Activated T-cell treated with anti-CD3 and anti-CD28 coated beads for 24 hours (primary cell): ENCODE measurements at regions not wholly inside any gene's neighbourhood (a gene's known extent, or its start where the extent isn't known, plus 50 kb on each side); places are given as distances from the start of the nearest gene placed in this dataset.
"Not testable (repeated sequence)": the region's sequence is repeated elsewhere in the genome, so short reads cannot be mapped to it uniquely, and the experiment has no call there.

Source experiments
- DNase-seq: peaks from one replicate; pipeline ENCODE4 v3.0.0-alpha.2; 2020; ENCODE audit warnings: low read depth

DNA sequence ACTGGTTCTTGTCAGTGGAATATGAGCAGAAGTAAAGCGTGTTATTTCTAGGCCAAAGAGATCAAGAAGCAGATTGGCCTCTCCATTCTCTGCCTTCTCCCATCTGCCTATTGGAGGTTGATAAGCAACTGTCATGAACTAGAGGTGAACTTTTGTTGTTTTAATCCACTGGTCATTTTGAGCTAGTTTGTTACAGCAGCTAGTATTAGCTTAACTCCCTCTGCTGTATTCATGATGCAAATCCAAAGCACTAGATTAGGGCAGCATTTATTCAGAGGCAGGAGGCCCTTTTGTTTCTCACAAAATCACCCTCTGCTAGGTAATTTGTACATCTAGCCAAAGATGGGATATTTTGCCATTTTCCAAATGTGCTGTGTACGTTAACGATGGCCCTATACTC is 97.3 kb upstream of the DPT start:
- no peak for DNase-seq

DNA sequence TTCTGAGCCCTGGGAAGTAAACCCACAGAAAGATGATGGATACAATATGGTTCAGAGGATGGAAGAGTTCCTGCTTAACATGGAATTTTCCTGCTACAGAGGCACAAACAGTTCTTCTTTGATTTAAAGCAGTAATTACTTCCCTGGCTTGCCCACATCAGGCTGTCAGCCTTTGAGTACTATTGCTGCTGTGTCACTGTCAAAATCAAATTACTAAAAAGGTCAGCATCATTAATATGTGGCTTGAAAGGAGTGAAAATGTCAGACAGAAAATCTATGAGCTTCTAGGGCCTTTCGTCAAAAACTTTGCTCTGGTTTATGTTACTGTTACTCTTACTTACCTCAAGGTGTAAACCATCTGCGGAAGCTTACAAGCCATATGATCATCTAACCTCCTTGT is 98.6 kb upstream of the DPT start:
- DNase-seq = no peak

DNA sequence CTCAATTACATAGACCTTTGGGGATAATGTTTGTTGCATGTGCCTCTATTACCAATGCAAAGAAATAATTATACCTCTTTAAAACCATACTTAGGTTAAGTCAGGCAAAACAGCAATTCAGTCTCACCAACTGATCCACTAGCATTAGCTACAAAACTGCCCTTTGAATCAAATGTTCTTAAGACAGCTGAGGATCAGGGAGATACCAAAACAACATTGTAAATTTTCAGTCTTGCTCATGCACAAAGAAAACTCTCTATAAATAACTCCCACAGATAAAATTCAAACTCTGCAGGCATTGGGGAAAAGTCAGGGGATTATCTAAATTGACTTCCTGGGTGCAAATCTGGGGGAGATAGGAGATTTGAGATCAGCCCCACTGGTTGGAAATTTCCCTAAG is 100.9 kb upstream of the DPT start:
- no peak for DNase-seq

DNA sequence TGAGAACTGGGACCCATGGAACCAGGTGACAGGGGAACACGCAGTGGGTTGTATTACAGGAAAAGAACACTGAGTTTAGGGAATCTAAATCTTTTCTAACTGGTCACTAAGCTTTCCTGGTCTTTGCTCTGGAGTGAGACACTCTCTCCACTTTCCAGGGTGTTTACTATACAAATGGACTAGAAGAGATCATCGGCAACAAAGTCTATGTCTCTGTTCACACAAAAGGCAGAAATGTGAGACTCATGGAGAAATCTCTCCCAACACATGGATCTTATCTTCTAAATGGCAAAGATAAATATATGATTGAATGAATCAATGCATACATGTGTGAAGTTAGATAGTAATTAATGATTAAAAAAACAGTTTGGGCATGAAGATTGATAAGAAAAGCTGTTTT is 101.6 kb upstream of the DPT start:
- no peak for DNase-seq

DNA sequence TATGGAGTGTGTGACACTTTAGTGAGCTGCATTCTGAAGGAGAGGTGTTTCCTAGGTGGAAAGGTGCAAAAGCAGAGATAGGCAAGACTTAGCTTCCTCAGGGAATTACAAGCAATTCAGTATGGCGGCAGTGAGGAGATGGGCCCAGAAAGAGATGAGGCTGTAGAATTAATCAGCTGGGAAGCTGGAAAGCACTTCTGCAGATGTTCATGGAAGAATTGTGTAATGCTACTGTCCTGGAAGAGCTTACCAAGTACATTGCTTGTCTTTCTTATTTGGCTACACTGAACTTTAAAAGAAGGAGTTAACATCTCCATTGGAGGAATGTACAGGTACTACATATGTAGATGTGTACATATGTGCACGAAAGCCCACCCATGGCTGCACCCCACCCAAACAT is 103.7 kb upstream of the DPT start:
- DNase-seq = no peak

DNA sequence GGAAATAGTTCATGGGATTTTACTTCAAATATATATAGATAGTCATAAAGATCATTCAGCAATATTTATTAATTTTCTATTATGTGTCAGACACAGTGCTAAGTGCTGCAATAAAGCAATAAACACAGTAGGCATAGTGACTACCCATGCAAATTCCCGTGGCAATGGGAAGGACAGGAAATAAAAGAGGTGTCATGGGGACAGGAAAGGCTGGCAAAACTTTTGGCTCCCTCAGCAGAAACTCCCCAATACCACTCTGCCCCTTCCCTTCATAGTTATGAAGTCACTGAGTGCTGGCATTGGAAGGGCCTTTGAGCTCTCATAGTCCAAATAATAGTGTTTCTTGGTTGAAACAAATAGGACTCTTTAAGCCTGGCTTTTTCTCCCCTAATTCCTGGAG is 104.4 kb upstream of the DPT start:
- DNase-seq = no peak

DNA sequence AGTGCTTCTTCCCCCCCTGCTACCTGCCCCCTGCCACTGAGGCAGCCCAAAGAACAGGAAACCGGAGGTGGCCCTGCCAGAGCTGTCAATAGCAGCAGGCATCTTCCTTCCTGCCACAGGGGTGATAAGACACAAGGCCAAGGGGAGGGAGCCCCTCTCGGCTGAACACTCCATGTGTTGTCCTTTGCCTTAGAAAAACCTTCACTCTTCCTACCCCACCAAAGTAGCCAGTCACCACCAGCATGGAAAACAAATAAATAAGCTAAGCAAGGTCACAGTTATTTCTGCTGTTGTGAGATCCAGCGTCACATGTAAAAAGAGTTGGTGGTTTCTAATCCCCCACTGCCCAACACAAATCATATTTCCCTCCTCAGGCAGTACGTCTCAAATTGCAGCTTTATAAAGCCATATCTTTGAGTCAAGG is 104.8 kb upstream of the DPT start:
- no peak for DNase-seq

DNA sequence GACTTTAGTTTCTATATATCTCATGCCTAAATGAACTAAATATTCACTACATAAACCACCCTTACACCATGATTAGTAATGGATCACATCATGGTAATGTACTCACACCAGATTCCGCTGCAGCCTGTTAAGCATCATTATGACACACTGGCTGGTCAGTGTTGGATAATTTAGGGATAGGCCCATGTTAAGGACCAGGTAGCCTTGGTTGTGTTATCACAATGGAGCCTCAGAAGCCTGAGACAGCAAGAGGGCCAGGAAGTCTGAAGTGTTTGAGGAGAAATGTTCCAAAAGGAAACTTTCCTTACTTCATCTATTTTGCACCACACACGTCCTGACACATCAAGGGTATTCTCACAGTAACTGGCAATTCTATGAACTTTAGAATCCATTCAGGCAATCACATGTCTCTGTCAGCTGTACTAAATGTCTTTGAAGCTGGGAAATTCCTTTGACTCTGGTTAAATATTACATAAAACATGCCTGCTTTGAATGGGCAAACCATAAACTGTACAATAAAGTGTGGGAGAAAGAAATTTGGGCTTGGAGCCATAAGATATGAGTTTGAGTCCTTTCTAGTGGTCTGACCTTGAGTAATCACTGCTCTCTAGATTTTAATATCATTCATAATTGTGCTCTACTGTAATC is 105.3 kb upstream of the DPT start:
- no peak for DNase-seq

DNA sequence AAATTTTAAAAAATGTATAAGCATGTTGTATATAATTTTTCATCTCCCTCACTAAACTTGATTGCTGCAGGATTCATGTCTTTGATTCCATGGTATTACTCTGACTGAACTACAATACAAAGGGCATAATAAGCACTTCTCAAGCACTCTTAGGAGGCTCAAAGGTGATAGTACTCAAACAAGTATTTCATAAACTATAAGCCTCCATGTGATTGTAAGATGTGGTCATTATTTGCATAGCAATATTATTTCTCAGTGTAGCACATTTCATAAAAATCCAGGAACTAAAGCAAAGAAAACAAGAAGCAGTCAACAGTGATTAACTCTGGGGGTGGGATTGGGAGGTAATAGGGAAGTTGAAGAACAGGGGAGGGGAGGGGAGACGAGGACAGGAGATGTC is 106.2 kb upstream of the DPT start:
- no peak for DNase-seq

DNA sequence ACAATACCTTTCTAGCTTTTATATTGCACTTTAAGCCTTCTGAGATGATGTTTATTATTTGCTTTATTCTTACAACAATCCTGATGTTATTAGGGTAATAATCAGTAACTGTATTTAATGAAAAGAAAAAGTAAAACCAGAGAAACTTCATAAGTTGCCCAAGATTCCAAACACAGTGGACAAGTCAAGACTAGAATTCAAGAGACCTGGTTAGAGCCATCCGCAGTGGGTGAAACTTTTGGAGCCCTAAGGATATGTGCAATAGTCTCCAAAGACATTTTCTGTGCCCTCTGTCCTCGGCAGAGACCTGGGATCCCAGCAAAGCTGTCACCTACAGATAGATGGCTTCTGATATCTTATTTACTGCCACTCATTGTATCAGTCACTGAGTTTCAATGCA is 106.8 kb upstream of the DPT start:
- DNase-seq = no peak

DNA sequence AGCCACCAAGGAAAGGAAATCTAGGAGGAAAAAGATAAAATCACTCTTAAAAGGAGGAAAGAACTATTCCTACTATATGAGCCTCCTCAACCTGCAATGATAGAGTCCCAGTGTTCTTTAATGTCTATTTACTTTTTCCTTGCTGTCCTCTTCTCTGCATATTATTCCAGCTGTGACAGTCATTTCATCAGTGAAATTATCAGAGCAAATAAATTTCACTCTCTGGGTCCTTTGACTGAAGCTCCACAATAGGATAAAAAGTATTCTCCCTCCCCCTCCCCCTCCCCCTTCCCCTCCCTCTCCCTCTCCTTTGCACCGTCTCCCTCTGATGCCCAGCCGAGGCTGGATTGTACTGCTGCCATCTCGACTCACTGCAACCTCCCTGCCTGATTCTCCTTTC is 107.5 kb upstream of the DPT start:
- DNase-seq = no peak

DNA sequence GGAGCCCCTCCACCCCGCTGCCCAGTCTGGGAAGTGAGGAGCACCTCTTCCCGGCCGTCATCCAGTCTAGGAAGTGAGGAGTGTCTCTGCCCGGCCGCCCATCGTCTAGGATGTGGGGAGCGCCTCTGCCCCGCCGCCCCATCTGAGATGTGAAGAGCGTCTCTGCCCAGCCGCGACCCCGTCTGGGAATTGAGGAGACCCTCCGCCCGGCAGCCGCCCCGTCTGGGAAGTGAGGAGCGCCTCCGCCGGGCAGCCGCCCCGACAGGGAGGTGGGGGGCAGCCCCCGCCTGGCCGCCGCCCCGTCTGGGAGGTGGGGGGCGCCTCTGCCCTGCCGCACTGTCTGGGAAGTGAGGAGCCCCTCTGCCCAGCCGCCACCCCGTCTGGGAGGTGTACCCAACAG is 108.2 kb upstream of the DPT start:
- not testable (repeated sequence) for DNase-seq

DNA sequence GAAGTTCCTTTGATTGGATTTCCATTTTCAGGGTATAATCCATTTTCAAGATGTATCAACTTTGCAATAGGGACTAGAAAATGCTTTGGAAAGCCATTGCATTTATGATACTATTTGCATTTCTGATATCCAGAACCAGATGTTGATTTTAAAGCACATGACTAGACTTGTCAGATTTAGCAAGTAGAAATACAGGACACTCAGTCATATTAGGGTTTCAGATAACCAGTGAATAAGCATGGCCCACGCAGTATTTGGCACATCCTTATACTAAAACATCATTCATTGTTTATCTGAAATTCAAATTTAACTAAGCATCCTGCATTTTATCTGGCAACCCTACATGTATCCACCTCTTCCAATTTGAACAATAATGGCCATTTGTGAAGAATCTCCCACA is 113.3 kb upstream of the DPT start:
- no peak for DNase-seq

DNA sequence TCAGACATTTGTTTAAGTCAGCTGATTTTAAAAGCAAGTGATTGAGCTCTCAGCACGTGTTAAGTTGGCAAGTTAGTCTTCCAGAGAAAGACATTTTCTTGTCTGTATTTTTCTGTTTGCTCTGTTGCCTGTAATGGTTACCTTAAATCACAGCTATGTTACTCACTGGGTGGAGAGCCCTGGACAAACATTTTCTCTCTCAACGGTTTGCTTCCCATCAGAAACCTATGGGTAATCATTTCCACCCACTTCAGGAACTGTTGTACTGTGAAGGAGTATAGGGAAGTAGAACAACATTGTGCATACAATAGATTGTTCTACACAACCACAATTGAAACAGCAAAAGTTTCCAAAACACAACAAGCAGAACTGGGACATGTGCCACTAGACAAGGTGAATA is 113.9 kb upstream of the DPT start:
- DNase-seq = no peak

DNA sequence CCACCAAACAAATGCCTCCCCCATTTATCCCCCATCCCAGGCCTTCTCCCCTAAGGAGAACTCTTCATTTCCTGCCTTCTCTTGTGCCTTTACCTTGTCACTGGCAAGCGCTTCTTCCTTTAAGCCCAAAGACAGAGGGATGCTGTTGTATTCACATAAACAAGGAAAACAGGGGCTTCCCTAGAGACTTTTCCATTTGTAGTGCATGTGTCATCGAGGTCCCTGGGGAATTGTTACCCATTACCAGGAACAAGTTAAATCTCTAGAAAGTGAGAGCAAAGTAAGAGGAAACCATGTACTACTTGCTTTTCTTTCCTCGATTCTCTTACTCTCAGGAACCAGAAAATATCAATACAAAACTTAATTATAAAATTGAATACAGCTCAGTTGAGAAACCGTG is 114.4 kb upstream of the DPT start:
- DNase-seq = no peak

DNA sequence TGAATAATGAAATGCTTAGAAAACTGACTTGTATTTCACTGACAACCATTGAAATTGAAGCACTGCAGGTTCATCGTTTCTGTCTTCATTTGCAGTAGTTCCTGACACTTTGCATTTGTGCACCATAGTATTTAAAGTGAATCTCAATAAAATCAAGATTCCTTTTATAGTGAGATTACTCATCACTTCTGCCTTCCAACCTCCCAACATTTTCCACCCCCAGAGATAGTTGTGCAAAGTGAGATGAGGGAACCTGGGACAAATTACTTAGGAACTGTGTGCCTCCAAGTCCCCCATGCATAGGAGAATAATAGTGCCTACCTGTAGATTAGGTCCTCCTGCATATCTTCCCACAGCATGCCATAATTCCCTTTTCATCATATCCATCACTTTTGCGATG is 114.9 kb upstream of the DPT start:
- DNase-seq = no peak

DNA sequence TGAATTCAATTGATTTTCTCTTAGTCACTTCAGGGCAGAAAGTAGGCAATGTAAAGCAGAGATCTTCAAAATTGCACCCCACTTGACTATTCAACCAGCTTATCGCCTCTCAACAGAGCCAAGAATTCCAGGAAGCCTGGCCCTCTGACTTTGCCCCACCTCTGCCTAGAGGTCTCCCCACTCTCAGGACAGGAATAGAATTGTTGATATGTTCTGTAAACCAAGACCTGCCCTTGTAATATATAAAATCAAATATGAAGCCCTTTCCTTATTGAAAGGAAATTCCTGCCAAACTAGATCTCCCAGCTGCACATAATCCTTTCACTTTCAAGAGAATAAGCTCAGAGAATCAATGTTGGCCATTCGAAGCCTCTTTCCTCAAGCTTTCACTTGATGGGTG is 116.1 kb upstream of the DPT start:
- no peak for DNase-seq

DNA sequence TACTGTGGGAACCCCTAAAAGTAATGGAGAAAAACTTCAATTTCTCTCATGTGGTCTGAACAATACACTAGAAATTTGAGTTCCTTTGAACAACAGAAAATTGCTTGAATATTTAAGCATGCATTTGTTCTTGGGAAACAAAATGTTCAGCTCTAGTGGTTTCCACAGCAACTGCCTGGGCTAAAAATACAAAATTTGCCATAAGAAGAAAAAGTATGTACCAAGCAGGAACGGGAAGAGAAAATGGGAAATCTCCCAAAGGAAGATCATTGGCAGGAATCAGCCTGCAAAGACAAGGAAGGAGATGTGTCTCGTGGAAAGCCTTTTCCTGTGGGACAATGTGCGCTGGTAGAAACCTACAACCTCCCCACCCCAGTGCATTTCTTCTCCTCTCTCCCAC is 119.0 kb upstream of the DPT start:
- DNase-seq = no peak

DNA sequence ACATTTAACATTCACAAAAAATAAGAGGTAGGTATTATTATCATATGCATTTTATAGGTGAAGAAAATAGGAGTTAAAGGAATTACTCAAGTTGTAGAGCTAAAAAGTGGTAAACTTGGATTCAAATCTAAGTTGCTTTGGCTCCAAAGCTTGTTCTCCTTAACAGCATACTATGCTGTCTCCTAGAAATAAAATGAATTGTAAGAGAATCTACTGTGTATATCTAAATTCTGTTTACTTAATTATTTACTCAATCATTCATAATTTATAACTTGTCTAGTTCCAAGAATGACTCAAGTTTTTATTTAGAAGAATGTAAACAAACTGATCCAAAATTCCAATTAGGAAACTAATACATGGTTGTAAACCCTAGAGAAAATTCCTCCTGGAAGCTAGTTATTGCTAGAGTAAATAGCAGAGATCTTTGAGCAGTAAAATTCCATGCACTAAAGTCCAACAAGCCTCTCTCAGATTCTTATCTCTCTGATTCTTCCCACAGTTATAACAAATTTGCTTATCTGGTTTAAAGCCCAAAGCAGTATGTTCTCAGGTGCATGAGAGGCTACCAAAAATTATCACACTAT is 132.5 kb upstream of the DPT start:
- DNase-seq = no peak

DNA sequence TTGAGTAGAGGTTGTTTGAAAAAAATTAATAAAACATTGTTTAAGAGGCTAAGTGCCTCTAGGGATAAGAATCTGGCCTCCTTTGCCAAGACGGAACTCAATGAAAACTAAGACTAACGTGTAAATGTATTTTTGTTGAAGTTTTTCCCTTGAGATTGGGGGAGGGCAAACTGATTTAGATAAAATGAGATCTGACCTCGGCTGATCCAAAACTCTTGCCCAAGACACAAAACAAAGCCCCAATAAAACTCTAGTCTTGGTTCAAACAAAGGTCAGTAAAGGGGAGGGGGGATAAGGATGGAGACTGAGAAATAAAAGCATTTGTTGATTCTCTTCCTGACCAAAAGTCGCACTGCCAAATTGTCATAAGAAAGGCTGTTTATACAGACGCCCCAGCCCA is 134.8 kb upstream of the DPT start:
- no peak for DNase-seq

DNA sequence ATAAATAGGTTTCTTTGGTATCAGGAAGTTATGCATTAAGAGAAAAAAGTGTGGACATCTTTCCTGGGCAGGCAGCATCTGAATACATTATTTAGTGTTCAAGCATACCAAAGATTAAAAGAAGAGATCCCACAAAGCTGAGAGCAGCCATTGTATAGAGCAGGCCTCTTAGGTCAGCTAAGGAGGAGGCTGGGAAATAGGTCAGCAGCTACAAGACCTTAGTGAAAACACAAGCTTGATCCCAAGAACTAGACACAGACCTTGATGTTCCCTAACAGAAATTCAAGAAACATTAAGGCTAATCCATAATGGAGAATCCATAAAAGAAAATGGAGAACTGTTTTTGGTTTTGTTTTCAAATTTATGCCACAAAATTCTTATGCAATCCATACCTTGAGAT is 135.3 kb upstream of the DPT start:
- DNase-seq = no peak

DNA sequence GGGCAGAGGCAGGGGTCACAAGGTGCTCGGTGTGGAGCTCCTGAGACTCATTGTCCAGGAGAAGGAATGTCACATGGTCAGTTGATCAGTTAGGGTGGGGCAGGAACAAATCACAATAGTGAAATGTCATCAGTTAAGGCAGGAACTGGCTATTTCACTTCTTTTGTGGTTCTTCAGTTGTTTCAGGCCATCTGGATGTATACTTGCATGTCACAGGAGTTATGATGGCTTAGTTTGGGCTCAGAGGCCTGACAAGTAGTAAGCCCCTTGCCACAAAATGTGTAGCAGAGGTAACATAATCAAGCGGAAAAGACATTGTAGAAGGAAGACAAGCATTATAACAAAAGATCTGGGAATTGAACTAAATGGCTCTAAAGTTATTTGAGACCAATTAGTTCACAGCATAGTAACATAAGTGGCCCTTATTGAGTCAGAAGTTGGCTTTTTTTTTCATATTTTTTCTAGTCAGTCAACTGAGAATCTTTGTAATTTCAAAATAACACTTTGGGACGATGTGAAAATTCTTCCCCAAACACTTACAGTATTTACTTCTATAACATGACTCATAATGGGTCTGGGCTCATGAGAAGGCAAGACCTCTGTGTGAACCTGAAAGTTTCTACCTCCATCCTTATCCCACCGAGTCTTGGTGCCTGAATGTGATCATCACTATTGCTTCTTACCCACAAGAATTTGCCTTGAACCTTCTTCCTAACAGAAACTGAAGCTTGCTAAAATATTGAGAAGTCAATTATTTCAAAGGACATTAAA is 137.0 kb upstream of the DPT start:
- DNase-seq = no peak

DNA sequence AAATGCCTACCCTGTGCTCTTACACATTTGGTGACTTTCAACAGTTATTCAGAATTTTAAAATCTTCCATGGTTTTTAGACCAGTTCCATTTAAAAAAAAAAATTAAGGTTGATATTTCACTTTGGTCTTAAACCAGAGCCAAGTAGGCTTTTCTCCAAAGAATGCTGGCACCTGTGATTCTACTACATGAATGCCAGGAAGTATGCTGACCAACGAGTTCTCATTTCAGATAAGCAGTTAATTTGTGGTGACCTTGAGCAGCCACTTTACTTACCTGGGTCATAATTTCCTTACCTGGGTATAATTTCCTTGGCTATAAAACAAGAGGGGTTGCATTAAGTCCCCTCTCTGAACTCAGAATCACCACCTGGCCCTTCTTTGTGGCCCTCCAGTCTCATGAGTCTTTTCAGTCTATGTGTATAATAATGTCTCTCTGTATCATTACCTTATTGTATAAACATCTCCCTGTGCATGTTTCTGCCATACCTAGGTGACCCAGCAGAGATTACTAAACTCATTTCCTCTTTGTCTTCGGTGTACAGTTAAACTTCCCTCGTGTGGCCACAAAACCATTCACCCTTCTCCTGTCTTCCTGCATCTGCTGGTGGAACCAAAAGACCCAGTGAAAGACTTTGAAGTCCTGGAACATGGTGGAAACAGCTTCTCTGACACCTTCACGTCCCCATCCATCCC is 139.1 kb upstream of the DPT start:
- no peak for DNase-seq
